HepG2 (cell line): ENCODE measurements at regions not wholly inside any gene's neighbourhood (a gene's known extent, or its start where the extent isn't known, plus 50 kb on each side); places are given as distances from the start of the nearest gene placed in this dataset.

ENCODE experiments used
- ATAC-seq: fragments of 200-7000 bp; cut with Tn5 transposase; 3 replicates; pipeline ENCODE4 v1.9.1; 2020; ENCODE audit warnings: mild to moderate bottlenecking, moderate library complexity
- BruUV-seq: library from RNA; stranded (reverse); fragments of 400-500 nt; replicated peaks from 2 replicates; lab custom pipeline; 2021; lab: Mats Ljungman, UMichigan
- CTCF ChIA-PET: fragments of 300-600 bp; formaldehyde crosslinking; extraction: SDS; loops from one replicate; lab custom pipeline; 2021; ENCODE audit warnings: low total read pairs, inconsistent platforms, low intra/inter-chr PET ratio; lab: Yijun Ruan, JAX
- POLR2A ChIA-PET: fragments of 350-600 bp; sonication (Branson Sonifier 250); formaldehyde crosslinking; loops from one replicate; lab custom pipeline; 2020; ENCODE audit warnings: antibody characterized with exemption, inconsistent platforms; lab: Yijun Ruan, JAX
- DNase-seq: peaks from one replicate; pipeline ENCODE4 v3.0.0-alpha.2; 2015; ENCODE audit warnings: low spot score
- FAIRE-seq: peaks from 3 replicates; lab custom pipeline; 2011; peaks lifted over from hg19 to GRCh38; lab: Jason Lieb, UNC
- H2AFZ ChIP-seq: one replicate; pipeline ENCODE4 v1.6.1; 2011; ENCODE audit warnings: low read length, inconsistent platforms
- H3K27ac ChIP-seq: fragments of 300-600 bp; 3 replicates; pipeline ENCODE4 v1.8.0; 2011; ENCODE audit warnings: mixed run types, mild to moderate bottlenecking, mixed read lengths, low read length, inconsistent platforms; ENCODE audit not compliant: insufficient read depth; ENCODE audit errors: extremely low read length
- H3K27me3 ChIP-seq, 2 experiments: fragments of 200-600 bp in 1 of 2; 2 replicates in 1 of 2; 3 replicates in 1 of 2; pipeline versions ENCODE4 v1.6.0 to v1.8.0; 2011; ENCODE audit warnings: low read length in 2 of 2, mild to moderate bottlenecking in 2 of 2, moderate library complexity in 2 of 2, inconsistent platforms in 1 of 2; ENCODE audit not compliant: insufficient read depth in 2 of 2, control insufficient read depth in 1 of 2
- H3K36me3 ChIP-seq, 2 experiments: fragments of 200-600 bp in 1 of 2; replicated peaks in 1 of 2; 2 replicates in 1 of 2; 3 replicates in 1 of 2; pipeline versions ENCODE4 v1.5.1 to v1.8.0; 2011; ENCODE audit warnings: low read length in 2 of 2, inconsistent platforms in 1 of 2; ENCODE audit not compliant: insufficient read depth in 2 of 2, control insufficient read depth in 1 of 2
- H3K4me1 ChIP-seq: 2 replicates; pipeline ENCODE4 v1.5.1; 2012; ENCODE audit warnings: low read length, inconsistent platforms; ENCODE audit not compliant: insufficient read depth
- H3K4me2 ChIP-seq: 2 replicates; pipeline ENCODE4 v1.6.0; 2011; ENCODE audit warnings: low read depth, low read length, inconsistent platforms
- H3K4me3 ChIP-seq, 3 experiments: fragments of 200-600 bp in 1 of 3; sonication (generic), shearing (Covaris generic) in 1 of 3; replicated peaks in 1 of 3; 2 replicates each; pipeline ENCODE4 v1.5.1; 2011 to 2016; ENCODE audit warnings: low read length in 3 of 3, inconsistent platforms in 2 of 3, low read depth in 2 of 3, mild to moderate bottlenecking in 2 of 3, control low read depth in 1 of 3, mixed read lengths in 1 of 3; ENCODE audit not compliant: insufficient read depth in 1 of 3
- H3K79me2 ChIP-seq: one replicate; pipeline ENCODE4 v1.6.1; 2011; ENCODE audit warnings: low read length, inconsistent platforms; ENCODE audit not compliant: insufficient read depth
- H3K9ac ChIP-seq: 2 replicates; pipeline ENCODE4 v1.6.0; 2011; ENCODE audit warnings: mild to moderate bottlenecking, low read depth, low read length, inconsistent platforms; ENCODE audit not compliant: insufficient read depth
- H3K9me3 ChIP-seq: 2 replicates; pipeline ENCODE4 v1.5.1; 2012; ENCODE audit warnings: mild to moderate bottlenecking, low read length
- H4K20me1 ChIP-seq: 2 replicates; pipeline ENCODE4 v1.6.0; 2011; ENCODE audit warnings: inconsistent platforms, mild to moderate bottlenecking, low read length, moderate library complexity; ENCODE audit not compliant: insufficient read depth
- ATF7 ChIP-seq, 2 experiments: fragments of 450-650 bp in 1 of 2; sonication (generic) in 1 of 2; formaldehyde crosslinking in 1 of 2; IDR thresholded peaks; 2 replicates each; pipeline versions ENCODE4 v1.4.0 to v1.6.1; 2016 to 2020; ENCODE audit warnings: antibody characterized with exemption in 1 of 2, mild to moderate bottlenecking in 1 of 2, missing genetic modification reagents in 1 of 2
- BCLAF1 ChIP-seq: fragments of 450-650 bp; IDR thresholded peaks from 2 replicates; pipeline ENCODE4 v1.6.1; 2017; ENCODE audit warnings: mild to moderate bottlenecking
- BRCA1 ChIP-seq: sonication (generic); formaldehyde crosslinking; IDR thresholded peaks from 2 replicates; pipeline ENCODE4 v1.4.0; 2020; ENCODE audit warnings: missing genetic modification reagents
- CENPT ChIP-seq: sonication (generic); formaldehyde crosslinking; IDR thresholded peaks from 2 replicates; pipeline ENCODE4 v1.8.0; 2022; ENCODE audit warnings: low read depth, mild to moderate bottlenecking, moderate library complexity, missing genetic modification reagents
- FOXP1 ChIP-seq, 2 experiments: fragments of 450-650 bp in 1 of 2; IDR thresholded peaks; 2 replicates each; pipeline ENCODE4 v1.6.1; 2017 to 2018; ENCODE audit warnings: antibody characterized with exemption in 1 of 2
- HMGXB4 ChIP-seq, 2 experiments: sonication (generic) in 1 of 2; formaldehyde crosslinking in 1 of 2; IDR thresholded peaks; 2 replicates each; pipeline versions ENCODE4 v1.4.0 to v1.6.1; 2018 to 2020; ENCODE audit warnings: missing genetic modification reagents in 2 of 2, borderline replicate concordance in 1 of 2, low read depth in 1 of 2, mild to moderate bottlenecking in 1 of 2, missing biosample characterization in 1 of 2
- KMT2B ChIP-seq: IDR thresholded peaks from 2 replicates; pipeline ENCODE4 v1.6.1; 2016; ENCODE audit warnings: missing genetic modification reagents, missing compliant biosample characterization
- MXD4 ChIP-seq: IDR thresholded peaks from 2 replicates; pipeline ENCODE4 v1.6.1; 2016; ENCODE audit warnings: mild to moderate bottlenecking, missing biosample characterization, missing genetic modification reagents
- PREB ChIP-seq: sonication (generic); formaldehyde crosslinking; IDR thresholded peaks from 2 replicates; pipeline ENCODE4 v1.4.0; 2020; ENCODE audit warnings: missing genetic modification reagents
- USF2 ChIP-seq, 2 experiments: sonication (generic) in 1 of 2; formaldehyde crosslinking in 1 of 2; IDR thresholded peaks; 2 replicates each; pipeline versions ENCODE4 v1.5.1 to v1.6.1; 2011 to 2020; ENCODE audit warnings: borderline replicate concordance in 1 of 2, low read depth in 1 of 2, low read length in 1 of 2, mild to moderate bottlenecking in 1 of 2, missing genetic modification reagents in 1 of 2, moderate library complexity in 1 of 2
- ZMAT3 ChIP-seq: sonication (generic); formaldehyde crosslinking; conservative IDR thresholded peaks from 2 replicates; pipeline ENCODE4 v1.7.0; 2021; ENCODE audit warnings: missing genetic modification reagents
- ZNF121 ChIP-seq: sonication (generic); formaldehyde crosslinking; IDR thresholded peaks from 2 replicates; pipeline ENCODE4 v1.5.0; 2020; ENCODE audit warnings: mild to moderate bottlenecking, missing genetic modification reagents
- ZNF138 ChIP-seq: sonication (generic); formaldehyde crosslinking; IDR thresholded peaks from 2 replicates; pipeline ENCODE4 v1.5.0; 2020; ENCODE audit warnings: mild to moderate bottlenecking, low read depth, missing genetic modification reagents
- ZNF598 ChIP-seq: sonication (generic); formaldehyde crosslinking; IDR thresholded peaks from 2 replicates; pipeline ENCODE4 v1.5.1; 2020; ENCODE audit warnings: mild to moderate bottlenecking, missing genetic modification reagents, borderline replicate concordance
- ZNF644 ChIP-seq: IDR thresholded peaks from 2 replicates; pipeline ENCODE4 v1.6.1; 2016; ENCODE audit warnings: low read depth
- WGBS: methylation state at CpG from one replicate; pipeline ENCODE4 v1.1.6; 2017; ENCODE audit warnings: low lambda C conversion rate; 5-methylcytosine and 5-hydroxymethylcytosine counted together
- in situ Hi-C: cut with HindIII; loops from 2 replicates; pipeline ENCODE4 v1.10.0; 2017; ENCODE audit warnings: low pct_unique_long_range_greater_than_20kb; ENCODE audit not compliant: extremely low pct_ligation_motif_present
- intact Hi-C: fragments of 100-400 bp; cut with micrococcal nuclease; formaldehyde crosslinking; loops from one replicate; pipeline ENCODE4 v1.10.0; 2022; ENCODE audit not compliant: unreplicated experiment

- no peak for TF ChIP-seq ZMAT3 (CRISPR knock-in tag)
- TF ChIP-seq ZNF644: no peak
These were observed 122.6 kb upstream of the MON1B start (continued) for GRCh38 chr16:77068402-77068801.

GRCh38 chr16:77069929-77070328, 121.1 kb upstream of the MON1B start:
- intact Hi-C loops: no loop called here
- POLR2A ChIA-PET: no interaction called here
- no peak for TF ChIP-seq KMT2B (CRISPR knock-in tag)
- no peak for TF ChIP-seq BCLAF1
- no peak for TF ChIP-seq ATF7 (IDR thresholded peaks at IDR 0.05)
- no peak for TF ChIP-seq ATF7 (CRISPR knock-in tag; IDR thresholded peaks at IDR 0.05)
- no peak for TF ChIP-seq CENPT (CRISPR knock-in tag)
- no peak for TF ChIP-seq ZNF121
- no peak for TF ChIP-seq ZNF644
- TF ChIP-seq PREB (CRISPR knock-in tag): no peak
- no peak for TF ChIP-seq USF2 (IDR thresholded peaks at IDR 0.05; ENCODE audit: low read depth, low read length)
- TF ChIP-seq USF2 (CRISPR knock-in tag; IDR thresholded peaks at IDR 0.05; ENCODE audit: borderline replicate concordance): no peak
- TF ChIP-seq MXD4 (CRISPR knock-in tag): no peak
- no peak for TF ChIP-seq ZNF598 (CRISPR knock-in tag)
- no peak for TF ChIP-seq FOXP1 (IDR thresholded peaks at IDR 0.05)
- no peak for TF ChIP-seq FOXP1 (CRISPR knock-in tag; IDR thresholded peaks at IDR 0.05)
- no peak for TF ChIP-seq ZNF138 (CRISPR knock-in tag)
- TF ChIP-seq BRCA1: no peak
- no peak for TF ChIP-seq HMGXB4 (CRISPR knock-in tag; IDR thresholded peaks at IDR 0.05; ENCODE audit: borderline replicate concordance in 1 of 2, low read depth in 1 of 2)

More at GRCh38 chr16:77069929-77070328, 121.1 kb upstream of the MON1B start:
- in situ Hi-C loops: no loop called here
- H4K20me1 ChIP-seq: no peaks in the 10 kb centered on the region
- H3K4me3 ChIP-seq: no peak overlapping the region
- no peak overlapping the region for H3K9ac ChIP-seq
- WGBS: 1% methylated on average over 2 of the region's 2 CpGs
- no peaks in the 10 kb centered on the region for H3K27me3 ChIP-seq
- no TSS peak for BruUV-seq
- FAIRE-seq: no peak
- CTCF ChIA-PET: no interaction called here
- no peaks in the 10 kb centered on the region for H3K36me3 ChIP-seq
- no peaks in the 10 kb centered on the region for H3K9me3 ChIP-seq
- no peak for ATAC-seq
- H3K27ac ChIP-seq: no peak overlapping the region
- no peak overlapping the region for H2AFZ ChIP-seq
- no peak overlapping the region for H3K4me2 ChIP-seq
- DNase-seq: no peak
- no peaks in the 10 kb centered on the region for H3K79me2 ChIP-seq
- no peaks in the 10 kb centered on the region for H3K4me1 ChIP-seq
